Stimulated activated CD4-positive, alpha-beta T cell treated with anti-CD3 and anti-CD28 coated beads, Interleukin-4, amount 100 ng/mL, for 1 hour (primary cell): ENCODE measurements at regions not wholly inside any gene's neighbourhood (a gene's known extent, or its start where the extent isn't known, plus 50 kb on each side); places are given as distances from the start of the nearest gene placed in this dataset.

Experiments used
- DNase-seq: peaks from one replicate; pipeline ENCODE4 v3.0.0-alpha.2; 2020

DNA sequence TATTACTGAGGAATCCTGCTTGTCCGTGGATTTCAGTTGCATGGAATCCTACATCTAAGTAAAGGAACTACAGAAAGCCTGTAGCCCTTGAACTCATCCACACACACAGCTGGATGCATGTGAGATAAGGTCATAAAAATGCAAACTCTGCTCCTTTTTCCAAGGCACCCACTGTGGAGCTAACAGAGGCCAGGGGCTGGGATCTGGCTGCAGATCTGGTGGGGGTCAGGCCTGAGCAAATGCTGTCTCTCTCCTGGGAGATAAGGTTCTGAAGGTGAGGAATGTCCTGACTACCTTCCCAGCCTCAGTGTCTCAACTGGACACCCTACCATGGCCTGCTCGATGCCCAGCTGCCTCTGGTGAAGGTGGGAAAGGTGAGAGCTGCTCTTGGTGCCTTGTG is 321.5 kb downstream of the LRFN2 start:
- DNase-seq: no peak

DNA sequence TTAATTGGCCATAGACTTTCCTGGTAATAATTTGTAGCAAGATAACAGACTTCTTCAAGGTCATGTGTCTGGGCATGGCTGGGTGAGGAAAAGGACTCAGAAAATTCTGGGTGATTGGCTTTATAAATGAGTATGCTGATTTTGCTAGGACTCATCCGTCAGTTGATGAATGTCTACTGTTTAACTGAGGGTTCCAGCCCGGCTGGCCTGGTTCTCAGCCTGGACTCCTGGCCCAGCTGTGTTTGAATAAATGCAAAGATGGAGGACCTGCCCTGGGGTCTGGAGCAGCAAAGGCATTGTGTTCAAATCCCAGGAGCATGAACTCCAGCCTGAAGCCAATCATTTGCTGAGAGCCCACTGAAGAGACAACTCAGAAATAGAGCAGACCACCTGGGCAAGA is 323.2 kb downstream of the LRFN2 start:
- DNase-seq: no peak

- no peak for DNase-seq
Observed at GRCh38 chr6:40262363-40262762, 324.8 kb downstream of the LRFN2 start.

- no peak for DNase-seq
Observed at GRCh38 chr6:40258531-40258930, 324.3 kb upstream of the MOCS1 start.

- no peak for DNase-seq
Observed at GRCh38 chr6:40256831-40257230, 322.6 kb upstream of the MOCS1 start.

GRCh38 chr6:40256224-40256623 is 322.0 kb upstream of the MOCS1 start:
- DNase-seq: no peak

- no peak for DNase-seq
Observed at GRCh38 chr6:40253420-40253819, 319.2 kb upstream of the MOCS1 start.

GRCh38 chr6:40252531-40253258 is 318.4 kb upstream of the MOCS1 start:
- no peak for DNase-seq

DNA sequence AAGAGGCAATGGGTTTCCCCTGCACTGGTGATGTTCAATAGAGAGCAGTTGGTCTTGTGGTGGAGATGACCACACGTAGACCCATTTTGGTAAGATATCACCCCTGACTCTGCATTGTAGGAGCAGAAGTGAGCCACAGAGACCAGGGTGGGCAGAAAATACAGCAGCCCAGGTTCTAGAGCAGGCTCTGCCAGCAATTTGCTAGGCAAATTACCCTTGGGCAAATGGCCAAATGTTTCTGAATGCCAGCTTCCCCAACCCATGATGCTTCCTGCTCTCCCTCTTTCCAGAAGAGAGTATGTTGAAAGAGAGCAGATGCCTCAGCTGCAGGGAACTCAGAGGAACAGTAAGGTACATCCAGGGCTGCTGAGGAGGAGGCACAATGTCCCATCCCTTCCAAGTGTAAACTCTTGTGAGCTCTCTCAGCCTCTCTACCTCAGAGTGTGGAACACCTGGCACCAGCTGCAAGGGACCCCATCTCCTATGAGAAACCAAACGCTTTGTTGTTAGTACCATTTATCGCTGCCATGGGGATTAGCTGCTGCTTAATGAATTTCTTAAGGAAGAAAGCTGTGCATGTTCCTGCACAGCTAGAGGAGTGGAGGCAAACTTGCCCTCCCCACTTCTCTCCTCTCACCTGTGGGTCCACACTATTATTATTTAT is 317.5 kb upstream of the MOCS1 start:
- no peak for DNase-seq

DNA sequence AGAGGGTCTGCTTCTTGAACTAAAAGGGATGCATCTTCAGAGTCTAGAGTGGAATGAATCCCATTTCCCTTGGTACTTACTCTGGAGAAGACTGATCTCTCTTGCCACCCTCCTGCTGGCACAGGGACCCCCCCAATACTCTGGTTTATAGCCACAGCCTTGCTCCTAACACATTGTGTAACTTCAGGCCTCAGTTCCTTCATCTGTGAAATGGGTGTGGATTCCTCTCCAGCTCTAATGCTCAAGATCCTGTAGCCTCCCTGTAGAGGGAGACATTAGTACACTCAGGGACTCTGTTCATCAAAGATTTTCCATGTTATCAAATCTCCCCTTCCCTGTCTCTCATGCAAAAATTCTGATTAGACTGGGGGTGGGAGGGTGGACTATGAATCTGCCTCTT is 315.7 kb upstream of the MOCS1 start:
- no peak for DNase-seq

- no peak for DNase-seq
Observed at GRCh38 chr6:40247516-40248115, 313.4 kb upstream of the MOCS1 start.

DNA sequence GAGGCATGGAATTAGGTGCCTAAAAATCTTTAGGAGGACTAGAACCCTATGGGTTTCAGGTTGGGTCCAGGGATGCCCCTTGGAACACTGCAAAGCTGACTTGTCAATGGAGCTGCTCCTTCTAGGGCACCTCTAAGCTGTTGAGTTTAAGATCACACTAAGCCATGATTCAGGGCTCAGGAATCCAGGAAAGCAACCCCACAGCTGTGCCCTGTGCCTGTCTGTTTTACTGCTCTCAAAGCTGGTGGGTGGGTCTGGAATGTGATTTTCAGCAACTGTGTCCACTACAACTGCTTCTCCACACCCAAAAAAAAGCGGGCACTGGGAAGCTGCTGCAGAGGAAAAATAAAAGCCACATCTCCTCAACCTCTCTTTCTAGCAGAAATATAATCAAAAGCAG is 310.4 kb upstream of the MOCS1 start:
- no peak for DNase-seq

DNA sequence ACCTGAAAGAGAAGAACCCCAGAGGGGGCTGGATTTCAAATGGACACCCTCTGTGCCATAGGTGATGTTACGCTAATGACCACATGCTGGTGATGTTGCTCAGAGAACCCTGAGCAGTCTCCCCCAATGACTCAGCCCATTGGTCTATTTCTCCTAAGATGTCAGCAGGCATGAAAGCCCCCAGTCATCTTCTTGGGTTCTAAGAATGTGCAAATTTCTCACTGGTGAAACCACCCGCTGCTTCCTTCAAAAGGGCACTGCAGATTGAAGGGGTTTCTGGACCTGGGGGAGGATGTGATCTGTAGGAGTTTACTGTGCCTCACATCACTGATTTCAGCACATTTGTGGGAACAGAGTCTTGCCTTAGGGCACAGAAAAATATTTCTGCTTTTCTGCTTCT is 298.4 kb upstream of the MOCS1 start:
- DNase-seq: no peak

- DNase-seq: no peak
Observed at GRCh38 chr6:40227735-40228134, 293.5 kb upstream of the MOCS1 start.

GRCh38 chr6:40222354-40222753 is 288.1 kb upstream of the MOCS1 start:
- no peak for DNase-seq

GRCh38 chr6:40219799-40220198 is 285.5 kb upstream of the MOCS1 start:
- DNase-seq: no peak

DNA sequence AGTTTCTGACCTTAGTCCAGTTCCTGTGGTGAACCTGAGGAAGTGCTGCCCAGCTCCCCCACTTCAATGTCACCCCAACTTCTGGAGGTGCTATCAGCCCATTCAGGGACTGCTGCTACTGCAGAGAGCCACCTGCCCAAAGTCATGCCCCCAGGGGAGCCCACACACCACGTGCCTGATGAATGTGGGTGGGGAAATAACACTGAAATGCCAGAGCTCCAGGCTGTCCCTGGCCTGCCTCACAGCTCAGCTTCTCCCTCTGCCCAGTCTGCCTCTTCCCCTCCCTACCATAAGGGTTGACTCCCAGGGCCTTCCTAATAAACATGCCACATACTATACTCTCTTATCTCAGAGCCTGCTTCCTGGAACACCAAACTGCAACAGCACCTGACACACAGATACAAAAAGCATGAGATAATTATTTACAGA is 276.4 kb upstream of the MOCS1 start:
- DNase-seq: no peak

GRCh38 chr6:40205801-40206200 is 271.5 kb upstream of the MOCS1 start:
- no peak for DNase-seq

- DNase-seq: no peak
Observed at GRCh38 chr6:40205004-40205403, 270.7 kb upstream of the MOCS1 start.

DNA sequence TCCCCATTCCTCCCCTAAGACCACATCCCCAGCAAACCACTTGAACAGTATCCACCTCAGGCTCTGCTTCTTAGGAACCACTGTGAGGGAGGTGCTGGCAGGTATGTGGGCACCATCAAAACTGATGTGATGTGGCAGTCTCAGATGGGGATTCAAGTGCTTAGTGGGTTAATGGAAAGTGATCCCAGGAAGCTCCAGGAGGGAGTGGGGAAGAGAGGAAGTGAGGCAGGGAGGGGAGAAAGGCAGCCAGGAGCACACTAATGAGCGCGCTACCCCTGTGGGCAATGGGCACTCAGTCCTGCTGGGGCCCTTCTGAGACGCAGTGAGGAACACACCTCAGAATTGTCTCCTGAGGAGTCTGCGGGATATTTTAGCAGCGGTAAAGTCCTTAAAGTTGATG is 263.1 kb upstream of the MOCS1 start:
- no peak for DNase-seq

DNA sequence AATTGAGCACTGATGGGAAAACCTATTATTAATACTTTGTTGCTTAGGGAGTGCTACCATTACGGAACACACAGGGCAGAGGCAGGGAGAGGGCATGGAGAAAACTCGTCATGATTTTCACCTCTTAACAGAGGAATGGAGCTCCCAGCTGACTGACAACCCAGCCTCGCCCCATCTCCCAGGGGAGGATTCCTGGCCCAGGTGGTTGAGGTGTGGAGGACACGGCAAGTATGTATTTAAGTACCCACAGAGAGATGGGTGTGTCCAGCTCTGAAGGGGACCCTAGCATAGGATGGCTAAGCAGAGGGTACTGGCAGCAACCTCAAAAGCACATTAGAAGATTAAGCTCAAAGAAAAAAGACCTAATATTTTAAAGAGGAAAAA is 261.9 kb upstream of the MOCS1 start:
- DNase-seq: no peak

GRCh38 chr6:40195428-40196134 is 261.3 kb upstream of the MOCS1 start:
- DNase-seq: no peak

GRCh38 chr6:40194447-40195170 is 260.3 kb upstream of the MOCS1 start:
- no peak for DNase-seq
